HG03457 (cell line): ENCODE measurements at regions not wholly inside any gene's neighbourhood (a gene's known extent, or its start where the extent isn't known, plus 50 kb on each side); places are given as distances from the start of the nearest gene placed in this dataset.
"Not testable (repeated sequence)": the region's sequence is repeated elsewhere in the genome, so short reads cannot be mapped to it uniquely, and the experiment has no call there.

Source experiments
- ATAC-seq: cut with Tn5 transposase; IDR thresholded peaks from one replicate; pipeline ENCODE4 v1.9.1; 2021; ENCODE audit warnings: moderate number of reproducible peaks; ENCODE audit not compliant: unreplicated experiment

- ATAC-seq: no peak
Observed at GRCh38 chr10:109022417-109023049, 900.8 kb downstream of the XPNPEP1 start.

- ATAC-seq: no peak
Observed at GRCh38 chr10:109019001-109019424, 904.3 kb downstream of the XPNPEP1 start.

DNA sequence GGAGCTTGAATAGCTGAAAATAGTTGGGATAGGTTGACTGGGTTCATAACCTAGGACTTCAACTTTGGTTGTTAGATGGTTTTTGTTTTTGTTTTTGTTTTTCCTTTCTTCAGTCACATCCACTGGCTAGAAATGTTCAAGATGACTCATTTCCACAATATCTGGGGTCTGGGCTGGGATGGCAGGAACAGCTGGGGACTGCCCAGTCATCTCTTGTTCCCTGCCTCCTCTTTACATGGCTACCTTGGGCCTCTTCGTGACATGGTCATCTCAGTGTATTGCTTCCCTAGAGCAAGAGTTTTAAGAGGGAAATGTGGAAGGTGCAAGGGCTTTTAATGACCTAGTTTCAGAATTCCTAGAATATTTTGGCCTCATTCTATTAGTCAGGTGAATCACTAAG lies 915.8 kb downstream of the XPNPEP1 start:
- ATAC-seq: no peak

- no peak for ATAC-seq
Observed at GRCh38 chr10:108990441-108990840, 932.9 kb downstream of the XPNPEP1 start.

DNA sequence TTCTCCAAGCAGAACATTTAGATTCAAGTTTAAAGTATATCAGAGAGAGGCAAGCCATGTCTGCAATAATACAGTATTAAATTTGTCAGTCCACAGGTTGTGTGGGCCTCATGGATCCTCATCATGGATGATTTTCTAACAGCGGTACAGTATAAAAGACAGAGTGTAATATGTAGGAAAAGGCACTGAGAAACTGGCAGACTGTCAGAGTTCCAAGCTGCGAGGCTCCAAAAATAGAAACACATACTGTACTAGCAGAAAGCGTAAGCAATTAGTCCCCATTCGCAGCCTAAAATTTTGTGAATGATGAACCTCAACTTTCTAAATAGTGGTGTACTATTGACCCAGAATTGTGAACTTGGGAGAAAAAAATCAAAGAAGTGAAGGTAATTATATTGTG lies 933.3 kb downstream of the XPNPEP1 start:
- no peak for ATAC-seq

- ATAC-seq: no peak
Observed at GRCh38 chr10:108982159-108982558, 941.2 kb downstream of the XPNPEP1 start.

DNA sequence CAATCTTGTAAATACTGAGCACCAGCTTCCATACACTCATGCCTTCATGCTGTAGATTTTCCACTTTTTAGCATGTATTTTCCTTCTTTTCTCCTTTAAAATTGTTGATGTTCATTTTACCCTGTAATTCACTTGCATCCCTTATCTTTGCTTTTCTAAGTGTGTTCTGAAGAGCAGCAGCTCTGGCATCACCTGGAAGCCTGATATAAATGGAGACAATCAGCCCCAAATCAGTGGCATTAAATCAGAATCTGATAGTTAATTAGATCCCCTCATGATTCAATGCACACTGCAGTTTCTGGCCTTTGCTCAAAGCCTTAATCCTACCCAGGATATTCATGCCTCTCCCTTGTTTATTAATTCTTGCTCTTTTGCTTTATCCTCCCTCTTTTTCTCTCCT lies 942.4 kb downstream of the XPNPEP1 start:
- ATAC-seq: no peak

GRCh38 chr10:108975459-108976058 lies 947.8 kb downstream of the XPNPEP1 start:
- ATAC-seq: no peak

DNA sequence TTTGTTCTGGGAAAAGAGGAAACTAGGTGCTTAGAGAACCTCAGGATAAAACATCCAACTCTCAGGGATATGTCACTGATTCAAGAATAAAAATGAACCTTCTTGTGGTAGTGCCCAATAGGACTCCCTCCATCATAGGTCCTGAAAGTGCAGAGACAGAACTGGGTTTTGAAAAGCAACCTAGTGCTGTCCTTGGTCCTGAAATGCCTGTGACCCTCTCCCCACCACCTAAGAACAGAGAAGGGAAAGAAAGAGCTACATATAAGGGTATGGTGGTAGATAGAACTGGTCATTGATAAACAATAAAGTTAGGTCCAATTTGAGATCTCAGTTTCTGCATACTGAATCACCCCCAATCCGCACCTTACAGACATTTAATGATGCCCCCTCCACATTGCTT lies 953.3 kb downstream of the XPNPEP1 start:
- ATAC-seq: no peak

GRCh38 chr10:108966411-108966810 lies 956.9 kb downstream of the XPNPEP1 start:
- no peak for ATAC-seq

DNA sequence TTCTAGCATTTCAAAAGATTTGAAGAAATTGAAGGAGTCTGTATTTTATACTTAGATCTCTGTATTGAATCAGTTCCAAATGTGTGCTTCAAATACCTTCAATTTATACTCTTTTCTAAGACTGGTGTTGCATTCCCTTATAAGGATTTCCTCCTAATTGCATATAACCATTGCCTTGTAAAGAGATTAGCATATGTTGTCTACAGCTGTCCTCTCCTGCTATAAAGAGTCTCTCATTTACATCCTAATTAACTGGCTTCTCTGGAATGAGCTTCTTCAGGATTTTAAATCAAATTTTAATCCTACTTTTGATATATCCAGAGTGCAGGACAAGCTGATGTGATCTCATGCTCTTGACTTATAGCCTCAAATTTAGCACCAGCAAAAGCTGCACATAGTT lies 957.3 kb downstream of the XPNPEP1 start:
- no peak for ATAC-seq

GRCh38 chr10:108962172-108962571 lies 961.1 kb downstream of the XPNPEP1 start:
- no peak for ATAC-seq

GRCh38 chr10:108957681-108958080 lies 965.6 kb downstream of the XPNPEP1 start:
- ATAC-seq: no peak

GRCh38 chr10:108956149-108956548 lies 967.2 kb downstream of the XPNPEP1 start:
- no peak for ATAC-seq

GRCh38 chr10:108920029-108920428 lies 1003.3 kb downstream of the XPNPEP1 start:
- ATAC-seq: not testable (repeated sequence)

- no peak for ATAC-seq
Observed at GRCh38 chr10:108913300-108913699, 1010.0 kb downstream of the XPNPEP1 start.

- ATAC-seq: peak; percentile 79
Observed at GRCh38 chr10:108911814-108912541, 1011.3 kb downstream of the XPNPEP1 start.

GRCh38 chr10:108908096-108908495 lies 1015.2 kb downstream of the XPNPEP1 start:
- ATAC-seq: no peak

DNA sequence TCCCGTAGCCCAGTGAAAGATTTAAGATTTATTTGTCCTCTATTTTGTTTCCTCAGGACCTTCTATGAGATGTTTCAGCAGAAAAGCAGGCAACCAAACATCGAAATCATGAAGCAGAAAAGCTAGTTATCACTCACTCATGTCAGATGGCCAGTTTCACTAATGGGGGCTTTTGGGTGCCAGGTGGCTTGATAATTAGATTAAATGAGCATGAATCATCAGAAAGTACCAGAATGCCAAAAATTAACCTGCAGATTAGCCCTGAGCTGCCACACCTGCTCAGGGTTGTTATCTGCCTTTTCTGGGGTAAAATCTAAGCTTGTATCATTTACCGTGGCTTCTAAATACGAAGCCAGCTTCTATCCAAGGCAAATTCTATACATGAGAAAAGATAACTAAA lies 1017.5 kb downstream of the XPNPEP1 start:
- ATAC-seq: no peak

GRCh38 chr10:108905171-108905570 lies 1018.1 kb downstream of the XPNPEP1 start:
- ATAC-seq: no peak

DNA sequence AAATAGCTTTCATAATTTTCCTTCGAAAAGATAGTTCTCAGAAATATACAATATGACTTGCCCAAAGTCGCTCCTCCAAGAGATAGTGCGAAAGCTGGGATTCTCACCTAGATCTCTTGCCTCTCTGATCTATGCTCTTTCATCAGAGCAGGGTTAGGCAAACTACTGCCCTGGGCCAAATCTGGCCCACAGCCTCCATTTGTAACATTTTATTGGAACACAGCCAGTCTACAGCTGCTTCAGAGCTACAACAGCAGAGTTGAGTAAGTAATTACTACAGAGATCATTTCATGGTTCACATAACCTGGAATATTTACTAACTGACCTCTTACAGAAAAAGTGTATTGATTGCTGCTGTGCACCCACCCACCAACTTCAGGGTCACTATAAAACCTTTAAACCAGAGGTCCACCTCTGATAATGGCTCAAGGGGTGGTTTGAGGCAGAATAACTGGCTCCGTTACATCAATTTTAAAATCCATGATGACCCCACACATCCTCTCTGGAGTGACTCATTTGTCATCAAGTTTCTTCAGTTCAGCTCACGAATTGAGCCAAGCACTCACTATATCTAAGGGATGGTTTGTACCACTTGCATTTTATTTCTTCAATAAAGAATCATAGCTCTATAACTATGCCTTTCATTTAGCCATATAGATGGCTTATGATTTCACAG lies 1019.0 kb downstream of the XPNPEP1 start:
- no peak for ATAC-seq
